ENCODE measurements at regions not wholly inside any gene's neighbourhood (a gene's known extent, or its start where the extent isn't known, plus 50 kb on each side); places are given as distances from the start of the nearest gene placed in this dataset.

GRCh38 chr20:48079028-48079427 lies 293.7 kb upstream of the SULF2 start:
- H3K4me3 ChIP-seq = no peak overlapping the region
- no peaks in the 10 kb centered on the region for H3K27me3 ChIP-seq
- WGBS (ENCODE audit: insufficient coverage, low coverage, low lambda C conversion rate, missing lambda C conversion rate) = 51% methylated on average over 5 of the region's 5 CpGs
- DNase-seq (no peak), ATAC-seq (no peak)
- no peaks in the 10 kb centered on the region for H3K4me1 ChIP-seq
- H3K27ac ChIP-seq = no peak overlapping the region
- no peaks in the 10 kb centered on the region for H3K36me3 ChIP-seq
- H3K9me3 ChIP-seq = no peaks in the 10 kb centered on the region
- intact Hi-C loops (cut with DNase I) = no loop called here
- TF ChIP-seq POLR2A (IDR thresholded peaks at IDR 0.05) (no peak), CTCF (IDR thresholded peaks at IDR 0.05) (no peak)

GRCh38 chr20:48076747-48077146 lies 291.5 kb upstream of the SULF2 start:
- 63% methylated on average over 1 of the region's 6 CpGs for WGBS (ENCODE audit: insufficient coverage, low coverage, low lambda C conversion rate, missing lambda C conversion rate)
- intact Hi-C loops (cut with DNase I) = no loop called here
- ATAC-seq (no peak), DNase-seq (no peak)
- Histone ChIP-seq H3K36me3 (no peaks in the 10 kb centered on the region), H3K4me1 (no peaks in the 10 kb centered on the region), H3K9me3 (no peaks in the 10 kb centered on the region), H3K4me3 (no peak overlapping the region), H3K27ac (no peak overlapping the region), H3K27me3 (no peaks in the 10 kb centered on the region)
- no peak for TF ChIP-seq CTCF (IDR thresholded peaks at IDR 0.05)
- no peak for TF ChIP-seq POLR2A (IDR thresholded peaks at IDR 0.05)

- TF ChIP-seq CTCF (IDR thresholded peaks at IDR 0.05) (no peak), POLR2A (IDR thresholded peaks at IDR 0.05) (no peak)
- H3K4me3 ChIP-seq = no peak overlapping the region
- intact Hi-C loops (cut with DNase I) = no loop called here
- no peak overlapping the region for H3K27ac ChIP-seq
- WGBS (ENCODE audit: insufficient coverage, low coverage, low lambda C conversion rate, missing lambda C conversion rate) = 60% methylated on average over 2 of the region's 11 CpGs
- ATAC-seq (no peak), DNase-seq (no peak)
- H3K9me3 ChIP-seq = no peaks in the 10 kb centered on the region
- no peaks in the 10 kb centered on the region for H3K36me3 ChIP-seq
- no peaks in the 10 kb centered on the region for H3K27me3 ChIP-seq
- no peaks in the 10 kb centered on the region for H3K4me1 ChIP-seq
These were observed 291.0 kb upstream of the SULF2 start for GRCh38 chr20:48076247-48076646.

- H3K4me3 ChIP-seq = no peak overlapping the region
- H3K36me3 ChIP-seq = no peaks in the 10 kb centered on the region
- no peak overlapping the region for H3K27ac ChIP-seq
- H3K27me3 ChIP-seq = no peaks in the 10 kb centered on the region
- intact Hi-C loops (cut with DNase I) = no loop called here
- no peaks in the 10 kb centered on the region for H3K4me1 ChIP-seq
- TF ChIP-seq CTCF (IDR thresholded peaks at IDR 0.05) (no peak), POLR2A (IDR thresholded peaks at IDR 0.05) (no peak)
- ATAC-seq (no peak), DNase-seq (no peak)
- WGBS (ENCODE audit: insufficient coverage, low coverage, low lambda C conversion rate, missing lambda C conversion rate) = 47% methylated on average over 5 of the region's 7 CpGs
- H3K9me3 ChIP-seq = no peaks in the 10 kb centered on the region
These were observed 290.4 kb upstream of the SULF2 start for GRCh38 chr20:48075591-48076174.

Measured in right lobe of liver (tissue), 6 donors.